Lower lobe of right lung (tissue), 2 donors: ENCODE measurements at regions not wholly inside any gene's neighbourhood (a gene's known extent, or its start where the extent isn't known, plus 50 kb on each side); places are given as distances from the start of the nearest gene placed in this dataset.

Source experiments
- ATAC-seq, 2 donors: fragments of 200-7000 bp; cut with Tn5 transposase; one replicate each; pipeline ENCODE4 v1.9.1; 2020 to 2022; ENCODE audit warnings: mild to moderate bottlenecking in 2 of 2, moderate library complexity in 2 of 2
- DNase-seq: peaks from one replicate; pipeline ENCODE4 v3.0.0-alpha.2; 2020
- H3K27ac ChIP-seq: fragments of 200-600 bp; one replicate; pipeline ENCODE4 v1.8.0; 2022
- H3K27me3 ChIP-seq: fragments of 200-600 bp; one replicate; pipeline ENCODE4 v1.8.0; 2022; ENCODE audit warnings: low read depth
- H3K36me3 ChIP-seq: fragments of 200-600 bp; one replicate; pipeline ENCODE4 v1.8.0; 2022; ENCODE audit warnings: mild to moderate bottlenecking
- H3K4me1 ChIP-seq: fragments of 200-600 bp; one replicate; pipeline ENCODE4 v1.8.0; 2022
- H3K4me3 ChIP-seq: fragments of 200-600 bp; one replicate; pipeline ENCODE4 v1.8.0; 2022; ENCODE audit warnings: mild to moderate bottlenecking
- H3K9me3 ChIP-seq: fragments of 200-600 bp; one replicate; pipeline ENCODE4 v1.8.0; 2022
- CTCF ChIP-seq: fragments of 200-600 bp; IDR thresholded peaks from one replicate; pipeline ENCODE4 v1.8.0; 2022; ENCODE audit warnings: antibody characterized with exemption, mild to moderate bottlenecking
- intact Hi-C: fragments of 100-400 bp; cut with DNase I; formaldehyde crosslinking; loops from one replicate; pipeline ENCODE4 v1.11.0; 2022
- donor health status: DM: no; HTN: yes; CAD: no; lungs with severe emphysema.

GRCh38 chrX:96449896-96450295 is 234.7 kb upstream of the DIAPH2 start:
- intact Hi-C loops = no loop called here
- no peak overlapping the region for H3K27ac ChIP-seq
- DNase-seq (no peak), ATAC-seq (no peak)
- TF ChIP-seq CTCF = no peak
- no peaks in the 10 kb centered on the region for H3K4me1 ChIP-seq
- H3K27me3 ChIP-seq = no peaks in the 10 kb centered on the region
- H3K9me3 ChIP-seq = no peaks in the 10 kb centered on the region
- no peaks in the 10 kb centered on the region for H3K36me3 ChIP-seq
- no peak overlapping the region for H3K4me3 ChIP-seq

DNA sequence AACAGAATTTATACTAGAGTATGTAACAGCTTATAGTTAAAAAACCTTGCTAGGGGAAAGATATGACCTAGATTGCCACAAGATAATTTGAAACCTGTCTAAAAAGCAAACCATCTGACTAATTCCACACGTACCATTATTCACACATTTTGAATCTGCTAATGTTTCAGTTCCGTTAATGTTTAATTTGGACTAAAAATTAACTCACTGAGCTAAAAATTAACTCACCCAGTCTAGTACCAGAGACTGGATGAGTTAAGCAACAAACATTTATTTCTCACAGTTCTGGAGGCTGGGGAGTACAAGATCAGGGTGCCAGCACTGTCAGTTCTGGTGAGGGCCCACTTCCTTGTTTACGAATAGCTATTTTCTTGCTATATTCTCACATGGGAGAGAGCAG is 231.5 kb upstream of the DIAPH2 start:
- H3K4me3 ChIP-seq = no peak overlapping the region
- no peaks in the 10 kb centered on the region for H3K36me3 ChIP-seq
- TF ChIP-seq CTCF = no peak
- H3K27ac ChIP-seq = no peak overlapping the region
- no peak for ATAC-seq
- no peaks in the 10 kb centered on the region for H3K27me3 ChIP-seq
- H3K4me1 ChIP-seq = no peaks in the 10 kb centered on the region
- intact Hi-C loops = no loop called here
- no peak for DNase-seq
- H3K9me3 ChIP-seq = no peaks in the 10 kb centered on the region

DNA sequence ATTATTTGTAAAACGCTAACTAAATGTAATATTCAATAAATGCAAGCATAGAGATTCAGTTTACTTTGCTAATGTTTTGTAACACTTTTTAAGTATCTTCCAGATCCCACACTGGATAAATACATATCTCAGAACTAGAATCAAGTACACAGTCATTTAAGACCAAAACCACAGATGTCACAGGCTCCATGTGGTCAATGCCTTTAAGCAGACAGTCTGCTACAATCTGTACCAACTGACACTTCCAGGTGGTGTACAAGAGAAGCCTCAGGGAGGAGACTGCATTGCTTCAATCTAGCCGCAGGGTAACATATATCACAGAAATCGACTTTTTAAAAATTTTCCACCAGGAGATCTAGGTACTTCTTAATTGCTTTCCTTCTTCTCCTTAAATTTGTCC is 229.6 kb upstream of the DIAPH2 start:
- Histone ChIP-seq H3K4me3 (no peak overlapping the region), H3K36me3 (no peaks in the 10 kb centered on the region), H3K27me3 (no peaks in the 10 kb centered on the region), H3K4me1 (no peaks in the 10 kb centered on the region), H3K9me3 (no peaks in the 10 kb centered on the region), H3K27ac (no peak overlapping the region)
- TF ChIP-seq CTCF = no peak
- intact Hi-C loops = no loop called here
- DNase-seq (no peak), ATAC-seq (no peak)

- ATAC-seq (no peak), DNase-seq (no peak)
- intact Hi-C loops = no loop called here
- no peaks in the 10 kb centered on the region for H3K4me1 ChIP-seq
- no peaks in the 10 kb centered on the region for H3K36me3 ChIP-seq
- TF ChIP-seq CTCF = no peak
- no peaks in the 10 kb centered on the region for H3K9me3 ChIP-seq
- no peak overlapping the region for H3K27ac ChIP-seq
- H3K27me3 ChIP-seq = no peaks in the 10 kb centered on the region
- H3K4me3 ChIP-seq = no peak overlapping the region
These were observed 219.6 kb upstream of the DIAPH2 start for GRCh38 chrX:96464880-96465558.

GRCh38 chrX:96474029-96474740 is 210.5 kb upstream of the DIAPH2 start:
- Histone ChIP-seq H3K4me1 (no peaks in the 10 kb centered on the region), H3K9me3 (no peaks in the 10 kb centered on the region), H3K27me3 (no peaks in the 10 kb centered on the region), H3K27ac (no peak overlapping the region), H3K36me3 (no peaks in the 10 kb centered on the region), H3K4me3 (no peak overlapping the region)
- no peak for ATAC-seq
- intact Hi-C loops = no loop called here
- TF ChIP-seq CTCF = no peak
- no peak for DNase-seq
